CD4-positive, alpha-beta T cell treated with Interferon alpha-2 for 1 hour (primary cell): ENCODE measurements at regions not wholly inside any gene's neighbourhood (a gene's known extent, or its start where the extent isn't known, plus 50 kb on each side); places are given as distances from the start of the nearest gene placed in this dataset.

Experiments used
- DNase-seq, 2 donors: peaks; one replicate each; pipeline ENCODE4 v3.0.0-alpha.2; 2020 to 2022

GRCh38 chr2:19675856-19676460 is 225.8 kb downstream of the TTC32 start:
- DNase-seq: no peak

- DNase-seq: no peak
Observed at GRCh38 chr2:19675003-19675629, 226.7 kb downstream of the TTC32 start.

DNA sequence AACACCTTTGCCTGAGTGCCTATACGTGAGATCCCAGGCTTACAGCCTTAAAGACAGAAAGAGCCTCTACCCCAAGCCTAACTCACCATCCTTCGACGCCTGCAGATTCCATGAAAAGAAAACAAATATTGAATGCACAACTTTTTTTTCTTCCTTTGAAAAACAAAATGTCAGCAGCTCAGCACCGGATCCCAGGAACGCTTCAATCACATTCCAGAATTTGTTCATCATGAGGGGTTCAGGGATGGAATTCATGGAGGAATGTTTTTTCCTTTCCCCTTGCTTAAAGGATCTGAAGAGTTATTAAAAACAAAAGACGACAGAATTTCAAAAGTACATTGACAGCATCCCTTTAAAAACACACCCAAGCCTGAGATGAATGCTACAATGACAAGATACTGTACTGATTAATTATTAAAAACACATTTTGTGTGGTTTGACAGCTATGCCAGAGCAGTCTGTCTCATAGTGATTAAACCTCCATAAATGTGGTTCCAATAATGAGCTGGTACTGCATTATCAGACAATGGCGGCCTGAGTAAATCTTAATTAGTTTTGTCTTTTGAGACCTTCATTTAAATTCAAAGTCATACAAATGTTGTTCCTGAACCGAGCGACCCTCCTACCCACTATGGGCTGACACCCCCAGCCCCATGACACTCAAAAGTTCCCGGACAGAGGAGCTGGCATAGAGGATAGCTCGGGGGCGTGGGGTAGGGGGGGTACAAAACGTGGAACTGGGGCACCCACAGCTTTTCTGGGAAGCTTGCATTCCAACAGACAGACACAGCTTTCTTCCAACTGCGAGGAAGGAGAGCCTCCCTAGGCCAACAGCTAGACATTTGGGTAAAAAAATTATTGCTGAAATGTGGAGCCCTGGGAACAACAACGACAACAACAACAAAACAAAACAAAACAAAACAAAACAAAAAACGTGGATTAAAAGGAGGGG is 227.5 kb downstream of the TTC32 start:
- DNase-seq: no peak

DNA sequence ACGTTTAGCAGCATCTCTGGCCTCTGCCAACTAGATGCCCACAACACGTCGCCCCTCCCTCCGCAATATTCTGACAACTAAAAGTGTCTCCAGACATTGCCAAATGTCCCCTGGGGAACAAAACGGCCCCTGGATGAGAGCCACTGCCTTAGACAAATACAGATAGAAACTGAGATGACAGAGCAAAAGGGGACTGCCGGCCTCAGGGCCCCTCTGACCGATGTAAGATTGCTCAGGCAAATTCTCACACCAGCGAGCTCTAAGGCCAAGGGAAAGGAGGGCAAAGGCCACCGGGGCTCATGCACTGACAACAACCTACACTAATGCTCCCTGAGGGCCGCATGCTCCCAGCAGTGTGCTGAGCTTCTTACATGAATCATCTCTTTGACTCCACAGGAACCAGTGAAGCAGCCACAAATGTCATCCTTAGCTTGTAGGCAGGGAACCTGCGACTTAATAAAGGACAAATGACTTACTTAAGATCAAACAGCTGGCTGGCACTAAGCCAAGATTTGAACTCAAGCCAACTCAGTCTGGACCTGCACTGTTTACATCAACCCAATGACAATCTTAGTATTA is 228.5 kb downstream of the TTC32 start:
- no peak for DNase-seq

DNA sequence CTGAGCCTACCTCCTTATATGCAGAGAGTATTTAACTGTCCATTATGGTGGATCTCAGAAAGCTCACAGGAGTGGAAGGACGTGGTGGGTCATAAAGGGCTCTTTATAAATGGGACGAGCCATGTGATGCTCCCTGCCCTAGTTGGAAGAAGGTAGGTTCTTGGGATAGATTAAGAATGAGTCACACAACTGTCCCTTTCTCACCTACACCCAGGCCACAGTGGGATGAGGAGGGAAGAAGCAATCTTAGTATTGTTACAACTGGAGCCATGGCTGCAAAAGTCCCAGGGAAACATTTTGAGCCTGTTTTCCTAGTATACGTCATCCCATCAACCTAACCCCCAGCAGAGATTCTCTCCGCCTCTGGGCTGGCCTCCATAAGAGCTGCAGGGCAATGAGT is 229.9 kb downstream of the TTC32 start:
- no peak for DNase-seq

- no peak for DNase-seq
Observed at GRCh38 chr2:19671311-19671710, 230.5 kb downstream of the TTC32 start.

DNA sequence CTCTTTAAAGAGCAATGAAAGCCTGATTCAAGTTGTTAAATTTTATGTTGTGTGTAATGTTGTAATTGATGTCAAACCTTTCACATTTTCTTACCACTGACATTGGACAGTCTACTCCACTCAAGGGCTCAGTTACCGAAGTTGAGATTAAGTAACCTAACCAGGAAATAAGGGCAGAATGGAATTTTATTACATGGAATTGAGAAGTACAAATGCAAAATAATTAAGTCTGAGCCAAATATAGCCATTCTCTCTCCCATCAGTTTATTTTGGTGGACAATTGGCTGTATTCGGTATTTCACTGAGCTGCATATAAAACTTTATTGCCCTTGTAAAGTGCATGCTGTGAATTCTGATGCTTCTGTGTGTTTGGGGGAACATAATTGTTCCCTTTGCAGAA is 231.5 kb downstream of the TTC32 start:
- no peak for DNase-seq

GRCh38 chr2:19669559-19669958 is 232.2 kb downstream of the TTC32 start:
- no peak for DNase-seq

- DNase-seq: no peak
Observed at GRCh38 chr2:19669126-19669525, 232.7 kb downstream of the TTC32 start.

- no peak for DNase-seq
Observed at GRCh38 chr2:19667536-19667949, 234.2 kb downstream of the TTC32 start.

DNA sequence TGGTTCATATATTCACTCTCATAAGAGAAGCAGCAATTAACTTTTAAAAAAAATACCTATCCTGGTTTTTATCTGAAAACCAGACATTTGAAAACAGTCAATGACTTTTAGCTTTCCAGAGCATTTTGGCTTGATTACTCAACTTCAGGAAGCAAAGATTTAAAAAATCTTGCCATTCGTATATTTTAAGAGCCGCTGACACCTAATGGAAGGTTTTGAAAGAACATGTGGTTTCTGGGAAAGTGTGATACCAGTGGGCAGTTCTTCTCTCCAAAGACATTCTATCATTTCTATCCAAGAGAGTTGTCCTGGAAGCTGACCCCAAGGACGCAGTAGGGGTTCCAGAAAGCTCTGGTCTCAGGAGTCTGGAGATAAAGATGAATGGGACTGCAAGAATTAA is 234.7 kb downstream of the TTC32 start:
- no peak for DNase-seq

GRCh38 chr2:19664646-19665045 is 237.1 kb downstream of the TTC32 start:
- no peak for DNase-seq

DNA sequence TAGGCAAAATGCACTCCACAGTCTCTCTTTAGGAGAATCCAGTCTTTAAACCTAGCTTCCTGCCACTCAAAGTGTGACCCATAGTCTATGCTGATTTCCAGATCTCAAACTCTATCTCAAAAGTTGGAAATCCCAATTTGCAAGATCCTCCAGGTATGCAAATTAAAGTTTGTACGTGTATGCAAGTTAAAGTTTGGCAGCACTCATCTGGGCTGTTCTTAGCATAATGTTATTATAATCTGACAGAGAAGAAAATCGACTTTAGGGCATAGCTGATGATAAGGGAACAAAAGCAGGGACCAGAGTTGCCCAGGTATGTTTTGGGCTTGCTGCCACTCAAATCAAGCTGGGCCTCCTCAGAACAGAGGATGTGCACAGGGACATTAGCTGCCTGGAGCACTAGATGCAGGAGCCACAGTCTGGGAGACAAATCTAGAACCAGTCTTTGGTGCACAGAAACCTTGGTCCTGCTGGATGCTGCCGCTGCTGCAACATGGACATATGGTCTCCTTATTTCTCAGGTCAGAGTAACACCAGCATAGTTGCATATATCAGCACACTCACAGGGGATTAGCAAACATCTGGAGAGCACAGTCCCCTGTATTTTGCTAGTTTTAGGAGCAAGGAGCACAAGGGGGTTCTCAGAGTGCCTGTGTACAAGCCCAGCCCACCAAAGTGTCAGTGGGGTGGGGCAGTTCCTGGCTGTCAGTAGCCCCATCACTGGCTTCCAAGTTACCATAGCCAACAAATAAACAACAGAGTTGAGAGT is 242.6 kb downstream of the TTC32 start:
- no peak for DNase-seq

- no peak for DNase-seq
Observed at GRCh38 chr2:19656011-19656410, 245.8 kb downstream of the TTC32 start.

DNA sequence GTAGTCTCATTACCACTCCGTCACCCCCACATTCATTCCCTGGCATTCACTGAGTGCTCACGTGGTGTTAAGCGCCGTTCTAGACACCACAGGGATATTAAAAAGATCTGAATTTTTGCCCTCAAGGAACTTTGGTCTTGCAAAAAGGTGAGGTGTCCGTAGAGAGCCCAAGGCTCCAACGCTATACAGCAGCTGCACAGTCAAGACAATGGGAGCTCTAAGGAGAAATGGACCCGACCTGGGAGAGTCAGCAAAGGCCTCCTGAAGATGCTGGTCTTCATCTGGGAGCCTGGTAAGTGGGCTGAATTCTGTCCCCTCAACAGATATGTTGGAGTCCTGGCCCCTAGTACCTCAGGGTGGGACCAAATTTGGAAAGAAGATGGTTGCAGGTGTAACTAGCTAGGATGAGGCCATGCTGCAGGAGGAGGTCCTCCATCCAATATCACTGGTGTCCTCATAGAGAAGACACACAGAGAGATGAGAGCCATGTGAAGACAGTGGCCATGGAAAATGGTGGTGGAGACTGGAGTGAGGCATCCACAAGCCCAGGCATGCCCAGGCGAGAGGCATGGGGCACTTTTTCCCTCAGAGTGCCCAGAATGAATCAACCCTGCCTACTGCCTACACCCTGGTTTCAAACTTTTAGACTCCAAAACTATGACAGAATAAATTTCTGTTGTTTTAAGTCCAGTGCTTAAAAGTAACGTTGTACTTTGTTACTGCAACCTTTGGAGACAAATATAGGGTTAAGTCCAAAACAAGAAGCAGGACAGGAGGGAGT is 247.3 kb downstream of the TTC32 start:
- no peak for DNase-seq

DNA sequence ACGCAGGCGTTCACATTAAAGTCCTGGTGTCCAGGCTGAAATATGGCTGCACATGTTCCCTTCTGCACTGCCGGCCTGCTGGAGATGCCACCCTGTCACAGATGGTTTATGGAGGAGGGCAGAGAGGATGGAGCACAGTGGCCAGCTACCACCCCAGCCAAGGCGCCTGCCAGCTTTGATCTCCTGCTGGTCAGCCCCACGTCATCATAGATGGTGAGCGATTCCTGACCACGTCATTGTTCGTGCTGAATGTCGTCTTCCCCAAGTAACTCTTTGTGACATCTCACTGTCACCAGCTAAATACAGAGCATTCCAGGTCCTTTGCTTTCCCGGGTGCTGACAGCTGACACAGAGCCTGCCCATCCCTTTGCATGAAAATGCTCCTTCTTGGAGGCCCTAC is 248.3 kb downstream of the TTC32 start:
- DNase-seq: no peak

GRCh38 chr2:19652811-19653210 is 249.0 kb downstream of the TTC32 start:
- no peak for DNase-seq

GRCh38 chr2:19651466-19651865 is 250.3 kb downstream of the TTC32 start:
- DNase-seq: no peak

GRCh38 chr2:19649785-19650380 is 251.9 kb downstream of the TTC32 start:
- no peak for DNase-seq

- DNase-seq: no peak
Observed at GRCh38 chr2:19649142-19649541, 252.6 kb downstream of the TTC32 start.

GRCh38 chr2:19648583-19648982 is 253.2 kb downstream of the TTC32 start:
- DNase-seq: no peak

GRCh38 chr2:19646987-19647386 is 254.8 kb downstream of the TTC32 start:
- DNase-seq: no peak
